ENCODE measurements at regions not wholly inside any gene's neighbourhood (a gene's known extent, or its start where the extent isn't known, plus 50 kb on each side); places are given as distances from the start of the nearest gene placed in this dataset.

DNA sequence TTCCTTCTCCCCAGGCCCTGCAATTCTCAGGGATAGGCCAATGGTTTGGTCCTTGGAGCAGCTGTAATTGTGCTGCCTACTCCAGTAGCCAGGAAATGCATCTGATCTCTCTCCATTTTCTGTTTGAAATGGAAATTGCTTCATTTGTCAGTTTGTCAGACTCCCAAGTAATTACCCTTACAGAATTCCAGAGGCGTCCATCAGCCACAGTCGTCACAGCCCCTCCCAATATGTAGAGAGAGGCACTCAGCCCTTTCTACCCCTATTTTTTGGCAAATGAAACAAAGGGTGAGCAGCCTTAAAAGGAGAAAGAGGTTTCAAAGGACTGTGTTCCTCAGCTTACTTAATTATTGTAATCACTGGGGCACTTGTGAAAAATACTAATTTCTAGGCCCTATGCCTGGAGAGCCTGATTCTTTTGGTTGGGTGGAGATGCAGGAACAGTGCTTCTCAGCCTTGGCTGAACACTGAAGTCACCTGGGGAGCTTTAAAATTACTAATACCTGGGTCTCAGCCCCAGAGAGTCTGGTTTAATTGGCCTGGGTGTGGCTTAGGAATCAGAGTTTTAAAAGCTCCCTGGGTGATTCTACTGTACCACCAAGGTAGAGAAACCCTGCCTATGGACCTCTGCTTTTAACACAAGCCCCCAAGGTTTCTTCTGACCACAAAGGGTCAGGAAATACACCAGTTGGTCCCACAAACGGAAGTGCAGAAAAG lies 190.0 kb downstream of the EMP1 start:
- TF ChIP-seq, protein P1, sequence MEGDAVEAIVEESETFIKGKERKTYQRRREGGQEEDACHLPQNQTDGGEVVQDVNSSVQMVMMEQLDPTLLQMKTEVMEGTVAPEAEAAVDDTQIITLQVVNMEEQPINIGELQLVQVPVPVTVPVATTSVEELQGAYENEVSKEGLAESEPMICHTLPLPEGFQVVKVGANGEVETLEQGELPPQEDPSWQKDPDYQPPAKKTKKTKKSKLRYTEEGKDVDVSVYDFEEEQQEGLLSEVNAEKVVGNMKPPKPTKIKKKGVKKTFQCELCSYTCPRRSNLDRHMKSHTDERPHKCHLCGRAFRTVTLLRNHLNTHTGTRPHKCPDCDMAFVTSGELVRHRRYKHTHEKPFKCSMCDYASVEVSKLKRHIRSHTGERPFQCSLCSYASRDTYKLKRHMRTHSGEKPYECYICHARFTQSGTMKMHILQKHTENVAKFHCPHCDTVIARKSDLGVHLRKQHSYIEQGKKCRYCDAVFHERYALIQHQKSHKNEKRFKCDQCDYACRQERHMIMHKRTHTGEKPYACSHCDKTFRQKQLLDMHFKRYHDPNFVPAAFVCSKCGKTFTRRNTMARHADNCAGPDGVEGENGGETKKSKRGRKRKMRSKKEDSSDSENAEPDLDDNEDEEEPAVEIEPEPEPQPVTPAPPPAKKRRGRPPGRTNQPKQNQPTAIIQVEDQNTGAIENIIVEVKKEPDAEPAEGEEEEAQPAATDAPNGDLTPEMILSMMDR (IDR thresholded peaks at IDR 0.05; ENCODE audit: low read length): no peak
- TF ChIP-seq EZH2phosphoT487 (IDR thresholded peaks at IDR 0.05; ENCODE audit: low read length): no peak
- no peak for TF ChIP-seq EZH2 (optimal IDR thresholded peaks at IDR 0.05; ENCODE audit: low read depth, low read length)

All from MM.1S (cell line).